ENCODE measurements at regions not wholly inside any gene's neighbourhood (a gene's known extent, or its start where the extent isn't known, plus 50 kb on each side); places are given as distances from the start of the nearest gene placed in this dataset.
"Not testable (repeated sequence)": the region's sequence is repeated elsewhere in the genome, so short reads cannot be mapped to it uniquely, and the experiment has no call there.

GRCh38 chr6:168188369-168189199 is 109.6 kb upstream of the FRMD1 start:
- no peak overlapping the region for H2BK5ac ChIP-seq (ENCODE audit: low read depth, low read length, poor library complexity, severe bottlenecking)
- no peak overlapping the region for H3K4me3 ChIP-seq (ENCODE audit: insufficient read depth in 1 of 2, low read depth in 1 of 2, low read length in 2 of 2)
- WGBS: 89% methylated on average over 16 of the region's 17 CpGs
- peaks cover 30 to 31% of the 10 kb centered on the region in 2 experiments for H3K27me3 ChIP-seq (ENCODE audit: control insufficient read depth in 1 of 2, insufficient read depth in 1 of 2, low read length in 2 of 2)
- H2AK5ac ChIP-seq (ENCODE audit: low read length, severe bottlenecking): no peak overlapping the region
- H3K4me2 ChIP-seq (ENCODE audit: low read length, poor library complexity, severe bottlenecking): no peak overlapping the region
- no peak for DNase-seq
- no peak overlapping the region for H3K14ac ChIP-seq (ENCODE audit: low read length in 2 of 2)
- H3K18ac ChIP-seq (ENCODE audit: low read depth in 1 of 2, low read length in 2 of 2): no peak overlapping the region
- H4K91ac ChIP-seq (ENCODE audit: low read length): no peak overlapping the region
- no peak overlapping the region for H2AFZ ChIP-seq (ENCODE audit: low read depth, low read length)
- no peaks in the 10 kb centered on the region for H3K79me1 ChIP-seq (replicated peaks; ENCODE audit: low read length, poor library complexity, severe bottlenecking)
- no peak overlapping the region for H2BK120ac ChIP-seq (ENCODE audit: low read depth, low read length)
- no peak overlapping the region for H3K9ac ChIP-seq (ENCODE audit: low read length)
- no peaks in the 10 kb centered on the region for H3K9me3 ChIP-seq (ENCODE audit: control insufficient read depth, low read length)
- H4K8ac ChIP-seq (ENCODE audit: low read length): no peak overlapping the region
- H2BK12ac ChIP-seq (ENCODE audit: low read length in 2 of 2): no peak overlapping the region
- no peak overlapping the region for H3K27ac ChIP-seq (ENCODE audit: low read length, poor library complexity, severe bottlenecking)
- peaks cover 2% of the 10 kb centered on the region for H3K4me1 ChIP-seq (ENCODE audit: control insufficient read depth, insufficient read depth, low read depth, low read length)
- H2BK15ac ChIP-seq (ENCODE audit: low read depth, poor library complexity, severe bottlenecking): no peak overlapping the region
- H3K23ac ChIP-seq (ENCODE audit: low read length in 2 of 2): peak overlapping the region in 1 of 2 experiments; percentile 29
- no peaks in the 10 kb centered on the region for H3K36me3 ChIP-seq (ENCODE audit: control insufficient read depth in 1 of 2, insufficient read depth in 2 of 2, low read depth in 1 of 2, low read length in 2 of 2)
- H3K4ac ChIP-seq (ENCODE audit: low read depth in 1 of 2, low read length in 2 of 2): no peak overlapping the region

GRCh38 chr6:168186438-168186837 is 107.4 kb upstream of the FRMD1 start:
- Histone ChIP-seq H3K4me3 (ENCODE audit: insufficient read depth in 1 of 2, low read depth in 1 of 2, low read length in 2 of 2) (no peak overlapping the region), H2BK15ac (ENCODE audit: low read depth, poor library complexity, severe bottlenecking) (no peak overlapping the region), H3K4me1 (ENCODE audit: control insufficient read depth, insufficient read depth, low read depth, low read length) (peaks cover 4% of the 10 kb centered on the region), H3K23ac (ENCODE audit: low read length in 2 of 2) (no peak overlapping the region), H2AK5ac (ENCODE audit: low read length, severe bottlenecking) (no peak overlapping the region), H3K79me1 (replicated peaks; ENCODE audit: low read length, poor library complexity, severe bottlenecking) (no peaks in the 10 kb centered on the region), H3K27me3 (ENCODE audit: control insufficient read depth in 1 of 2, insufficient read depth in 1 of 2, low read length in 2 of 2) (peaks cover 14 to 17% of the 10 kb centered on the region in 2 experiments), H4K91ac (ENCODE audit: low read length) (no peak overlapping the region), H2BK120ac (ENCODE audit: low read depth, low read length) (no peak overlapping the region), H2AFZ (ENCODE audit: low read depth, low read length) (no peak overlapping the region), H2BK5ac (ENCODE audit: low read depth, low read length, poor library complexity, severe bottlenecking) (no peak overlapping the region), H2BK12ac (ENCODE audit: low read length in 2 of 2) (no peak overlapping the region), H3K9me3 (ENCODE audit: control insufficient read depth, low read length) (no peaks in the 10 kb centered on the region), H3K36me3 (ENCODE audit: control insufficient read depth in 1 of 2, insufficient read depth in 2 of 2, low read depth in 1 of 2, low read length in 2 of 2) (no peaks in the 10 kb centered on the region), H3K14ac (ENCODE audit: low read length in 2 of 2) (no peak overlapping the region), H3K4ac (ENCODE audit: low read depth in 1 of 2, low read length in 2 of 2) (no peak overlapping the region), H3K18ac (ENCODE audit: low read depth in 1 of 2, low read length in 2 of 2) (no peak overlapping the region), H3K4me2 (ENCODE audit: low read length, poor library complexity, severe bottlenecking) (no peak overlapping the region), H3K27ac (ENCODE audit: low read length, poor library complexity, severe bottlenecking) (no peak overlapping the region), H4K8ac (ENCODE audit: low read length) (no peak overlapping the region), H3K9ac (ENCODE audit: low read length) (no peak overlapping the region)
- 89% methylated on average over 5 of the region's 5 CpGs for WGBS
- DNase-seq: no peak

DNA sequence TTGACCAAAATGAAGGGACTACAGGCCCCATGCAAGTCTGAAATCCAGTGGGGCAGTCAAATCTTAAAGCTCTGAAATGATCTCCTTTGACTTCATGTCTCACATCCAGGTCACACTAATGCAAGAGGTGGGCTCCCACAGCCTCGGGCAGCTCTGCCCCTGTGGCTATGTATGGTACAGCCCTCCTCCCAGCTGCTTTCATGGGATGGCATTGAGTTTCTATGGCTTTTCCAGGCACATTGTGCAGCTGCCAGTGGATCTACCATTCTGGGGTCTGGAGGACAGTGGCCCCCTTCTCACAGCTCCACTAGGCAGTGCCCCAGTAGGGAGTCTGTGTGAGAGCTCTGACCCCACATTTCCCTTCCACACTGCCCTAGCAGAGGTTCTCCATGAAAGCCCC is 107.0 kb upstream of the FRMD1 start:
- DNase-seq; H3K79me1 ChIP-seq (replicated peaks; ENCODE audit: low read length, poor library complexity, severe bottlenecking): not testable (repeated sequence)
- 70% methylated on average over 1 of the region's 1 CpG for WGBS

DNA sequence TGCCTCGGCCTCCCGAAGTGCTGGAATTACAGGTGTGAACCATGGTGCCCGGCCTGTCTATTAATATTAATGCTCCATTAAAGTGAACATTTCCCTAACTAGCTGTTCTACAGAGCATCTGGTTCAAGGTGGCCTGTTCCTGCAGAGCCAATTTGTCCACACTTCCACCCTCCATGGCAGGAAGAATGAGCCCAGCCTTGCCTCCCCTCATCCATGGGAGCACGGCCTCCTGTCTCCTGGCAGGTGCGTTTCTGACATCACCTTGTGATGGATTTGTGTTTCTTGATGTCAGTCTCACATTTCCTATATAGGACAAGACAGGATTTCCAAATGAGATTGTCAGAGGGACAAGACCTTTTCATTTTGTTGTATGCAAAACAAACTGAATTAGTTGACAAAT is 105.7 kb upstream of the FRMD1 start:
- WGBS: 91% methylated on average over 5 of the region's 5 CpGs

More for the DNA sequence above, 107.0 kb upstream of the FRMD1 start:
- H3K4me3 ChIP-seq (ENCODE audit: insufficient read depth in 1 of 2, low read depth in 1 of 2, low read length in 2 of 2); H3K9ac ChIP-seq (ENCODE audit: low read length); H2BK5ac ChIP-seq (ENCODE audit: low read depth, low read length, poor library complexity, severe bottlenecking); H2AK5ac ChIP-seq (ENCODE audit: low read length, severe bottlenecking); H3K4me1 ChIP-seq (ENCODE audit: control insufficient read depth, insufficient read depth, low read depth, low read length); H2BK15ac ChIP-seq (ENCODE audit: low read depth, poor library complexity, severe bottlenecking); H3K27ac ChIP-seq (ENCODE audit: low read length, poor library complexity, severe bottlenecking); H2BK12ac ChIP-seq (ENCODE audit: low read length in 2 of 2); H4K91ac ChIP-seq (ENCODE audit: low read length); H3K14ac ChIP-seq (ENCODE audit: low read length in 2 of 2); H2AFZ ChIP-seq (ENCODE audit: low read depth, low read length); H3K9me3 ChIP-seq (ENCODE audit: control insufficient read depth, low read length); H3K36me3 ChIP-seq (ENCODE audit: control insufficient read depth in 1 of 2, insufficient read depth in 2 of 2, low read depth in 1 of 2, low read length in 2 of 2); H3K4ac ChIP-seq (ENCODE audit: low read depth in 1 of 2, low read length in 2 of 2); H3K18ac ChIP-seq (ENCODE audit: low read depth in 1 of 2, low read length in 2 of 2); H4K8ac ChIP-seq (ENCODE audit: low read length); H3K4me2 ChIP-seq (ENCODE audit: low read length, poor library complexity, severe bottlenecking); H3K23ac ChIP-seq (ENCODE audit: low read length in 2 of 2); H2BK120ac ChIP-seq (ENCODE audit: low read depth, low read length): not testable (repeated sequence)
- H3K27me3 ChIP-seq (ENCODE audit: control insufficient read depth in 1 of 2, insufficient read depth in 1 of 2, low read length in 2 of 2): peaks cover 12 to 14% of the 10 kb centered on the region in 2 experiments

More for the DNA sequence above, 105.7 kb upstream of the FRMD1 start:
- DNase-seq: no peak
- H3K18ac ChIP-seq (ENCODE audit: low read depth in 1 of 2, low read length in 2 of 2): no peak overlapping the region
- H3K23ac ChIP-seq (ENCODE audit: low read length in 2 of 2): no peak overlapping the region
- H3K4ac ChIP-seq (ENCODE audit: low read depth in 1 of 2, low read length in 2 of 2): no peak overlapping the region
- H4K91ac ChIP-seq (ENCODE audit: low read length): no peak overlapping the region
- no peak overlapping the region for H2BK12ac ChIP-seq (ENCODE audit: low read length in 2 of 2)
- no peak overlapping the region for H3K4me3 ChIP-seq (ENCODE audit: insufficient read depth in 1 of 2, low read depth in 1 of 2, low read length in 2 of 2)
- H3K79me1 ChIP-seq (replicated peaks; ENCODE audit: low read length, poor library complexity, severe bottlenecking): no peaks in the 10 kb centered on the region
- H3K4me1 ChIP-seq (ENCODE audit: control insufficient read depth, insufficient read depth, low read depth, low read length): peaks cover 4% of the 10 kb centered on the region
- H3K36me3 ChIP-seq (ENCODE audit: control insufficient read depth in 1 of 2, insufficient read depth in 2 of 2, low read depth in 1 of 2, low read length in 2 of 2): no peaks in the 10 kb centered on the region
- H4K8ac ChIP-seq (ENCODE audit: low read length): no peak overlapping the region
- H3K14ac ChIP-seq (ENCODE audit: low read length in 2 of 2): no peak overlapping the region
- no peak overlapping the region for H3K9ac ChIP-seq (ENCODE audit: low read length)
- no peak overlapping the region for H2AFZ ChIP-seq (ENCODE audit: low read depth, low read length)
- no peaks in the 10 kb centered on the region for H3K9me3 ChIP-seq (ENCODE audit: control insufficient read depth, low read length)
- H2AK5ac ChIP-seq (ENCODE audit: low read length, severe bottlenecking): no peak overlapping the region
- no peak overlapping the region for H2BK120ac ChIP-seq (ENCODE audit: low read depth, low read length)
- H2BK15ac ChIP-seq (ENCODE audit: low read depth, poor library complexity, severe bottlenecking): no peak overlapping the region
- H3K27ac ChIP-seq (ENCODE audit: low read length, poor library complexity, severe bottlenecking): no peak overlapping the region
- no peak overlapping the region for H2BK5ac ChIP-seq (ENCODE audit: low read depth, low read length, poor library complexity, severe bottlenecking)
- no peak overlapping the region for H3K4me2 ChIP-seq (ENCODE audit: low read length, poor library complexity, severe bottlenecking)
- H3K27me3 ChIP-seq (ENCODE audit: control insufficient read depth in 1 of 2, insufficient read depth in 1 of 2, low read length in 2 of 2): peaks cover 8% of the 10 kb centered on the region in 2 experiments
